Epithelial cell of esophagus (primary cell): ENCODE measurements at regions not wholly inside any gene's neighbourhood (a gene's known extent, or its start where the extent isn't known, plus 50 kb on each side); places are given as distances from the start of the nearest gene placed in this dataset.
A peak's percentile ranks its signal among the peaks of the same experiment; 100 is the strongest.
"Not testable (repeated sequence)": the region's sequence is repeated elsewhere in the genome, so short reads cannot be mapped to it uniquely, and the experiment has no call there.

Source experiments
- DNase-seq: peaks from one replicate; pipeline ENCODE4 v3.0.0; 2010; ENCODE audit warnings: low read depth
- H3K4me3 ChIP-seq: 2 replicates; pipeline ENCODE4 v1.5.1; 2011; ENCODE audit warnings: mild to moderate bottlenecking, low read length, control low read depth
- TF ChIP-seq, protein P1 (sequence below): IDR thresholded peaks from 2 replicates; pipeline ENCODE4 v1.5.1; 2011; ENCODE audit warnings: low read depth, mild to moderate bottlenecking, low read length, control low read depth, inconsistent platforms; ENCODE audit not compliant: insufficient read depth; ENCODE audit errors: missing control alignments

DNA sequence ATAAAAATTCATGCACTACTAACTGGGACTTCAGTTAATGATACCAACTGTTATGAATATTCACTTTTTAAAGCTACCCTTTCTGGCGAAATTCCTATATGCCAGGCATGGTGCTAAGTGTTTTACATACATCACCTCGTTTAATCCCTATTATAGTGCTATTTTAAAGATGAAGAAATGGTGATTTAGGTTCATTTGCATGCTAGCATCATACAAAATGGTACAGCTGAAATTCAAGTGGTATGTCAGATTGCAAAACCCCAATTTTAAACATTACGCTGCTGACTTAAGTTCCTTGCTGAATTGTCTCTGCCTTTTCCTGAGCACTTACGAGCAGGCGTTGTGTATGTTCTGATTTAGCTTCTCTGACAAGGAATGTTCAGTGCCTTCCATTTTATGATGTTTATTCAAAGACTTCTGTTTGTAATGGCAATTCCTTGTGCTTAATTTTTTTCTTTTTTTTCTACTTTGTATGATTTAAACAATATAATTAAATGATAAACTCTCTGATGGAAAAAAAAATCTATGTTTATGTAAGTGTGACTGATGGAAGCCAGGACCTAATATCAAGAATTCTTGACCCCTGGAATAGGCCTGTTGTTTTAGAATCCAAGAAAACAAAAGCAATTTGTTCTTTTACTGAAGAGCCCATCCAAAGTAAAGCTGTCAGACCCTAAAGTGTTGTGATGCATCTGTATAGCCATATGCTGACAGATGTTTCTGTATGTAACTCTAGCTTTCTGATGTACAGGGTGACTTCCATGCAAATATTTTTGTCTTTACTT lies 148.1 kb downstream of the PCDH7 start:
- H3K4me3 ChIP-seq, result no peak overlapping the region
- TF ChIP-seq, protein P1, sequence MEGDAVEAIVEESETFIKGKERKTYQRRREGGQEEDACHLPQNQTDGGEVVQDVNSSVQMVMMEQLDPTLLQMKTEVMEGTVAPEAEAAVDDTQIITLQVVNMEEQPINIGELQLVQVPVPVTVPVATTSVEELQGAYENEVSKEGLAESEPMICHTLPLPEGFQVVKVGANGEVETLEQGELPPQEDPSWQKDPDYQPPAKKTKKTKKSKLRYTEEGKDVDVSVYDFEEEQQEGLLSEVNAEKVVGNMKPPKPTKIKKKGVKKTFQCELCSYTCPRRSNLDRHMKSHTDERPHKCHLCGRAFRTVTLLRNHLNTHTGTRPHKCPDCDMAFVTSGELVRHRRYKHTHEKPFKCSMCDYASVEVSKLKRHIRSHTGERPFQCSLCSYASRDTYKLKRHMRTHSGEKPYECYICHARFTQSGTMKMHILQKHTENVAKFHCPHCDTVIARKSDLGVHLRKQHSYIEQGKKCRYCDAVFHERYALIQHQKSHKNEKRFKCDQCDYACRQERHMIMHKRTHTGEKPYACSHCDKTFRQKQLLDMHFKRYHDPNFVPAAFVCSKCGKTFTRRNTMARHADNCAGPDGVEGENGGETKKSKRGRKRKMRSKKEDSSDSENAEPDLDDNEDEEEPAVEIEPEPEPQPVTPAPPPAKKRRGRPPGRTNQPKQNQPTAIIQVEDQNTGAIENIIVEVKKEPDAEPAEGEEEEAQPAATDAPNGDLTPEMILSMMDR, result no peak
- no peak for DNase-seq

DNA sequence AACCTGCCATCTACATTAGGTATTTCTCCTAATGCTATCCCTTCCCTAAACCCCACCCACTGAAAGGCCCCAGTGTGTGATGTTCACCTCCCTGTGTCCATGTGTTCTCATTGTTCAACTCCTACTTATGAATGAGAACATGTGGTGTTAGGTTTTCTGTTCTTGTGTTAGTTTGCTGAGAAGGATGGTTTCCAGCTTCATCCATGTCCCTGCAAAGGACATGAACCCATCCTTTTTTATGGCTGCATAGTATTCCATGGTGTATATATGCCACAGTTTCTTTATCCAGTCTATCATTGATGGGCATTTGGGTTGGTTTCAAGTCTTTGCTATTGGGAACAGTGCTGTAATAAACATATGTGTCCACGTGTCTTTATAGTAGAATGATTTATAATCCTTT lies 149.2 kb downstream of the PCDH7 start:
- not testable (repeated sequence) for H3K4me3 ChIP-seq, DNase-seq

DNA sequence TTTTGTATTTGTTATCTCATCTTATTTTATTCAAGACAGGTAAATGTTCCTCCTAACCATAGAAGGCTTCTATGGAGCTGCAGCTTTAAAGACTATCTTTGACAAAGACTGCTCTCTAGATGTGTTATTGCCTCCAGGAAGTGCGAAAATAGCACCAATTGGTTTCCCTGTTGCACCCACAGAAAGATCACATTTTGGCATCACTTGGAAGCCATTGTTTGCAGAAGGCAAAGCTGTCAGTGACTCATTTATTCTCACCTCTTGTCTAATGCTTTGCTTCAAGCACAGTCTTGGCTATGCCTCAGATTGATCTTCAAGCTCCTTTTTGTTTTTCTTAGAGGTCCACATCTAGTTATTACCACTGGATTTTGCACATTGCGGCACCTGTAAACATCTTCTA lies 150.3 kb downstream of the PCDH7 start:
- peak; percentile 70 for DNase-seq
- no peak overlapping the region for H3K4me3 ChIP-seq
- TF ChIP-seq, protein P1, result no peak

DNA sequence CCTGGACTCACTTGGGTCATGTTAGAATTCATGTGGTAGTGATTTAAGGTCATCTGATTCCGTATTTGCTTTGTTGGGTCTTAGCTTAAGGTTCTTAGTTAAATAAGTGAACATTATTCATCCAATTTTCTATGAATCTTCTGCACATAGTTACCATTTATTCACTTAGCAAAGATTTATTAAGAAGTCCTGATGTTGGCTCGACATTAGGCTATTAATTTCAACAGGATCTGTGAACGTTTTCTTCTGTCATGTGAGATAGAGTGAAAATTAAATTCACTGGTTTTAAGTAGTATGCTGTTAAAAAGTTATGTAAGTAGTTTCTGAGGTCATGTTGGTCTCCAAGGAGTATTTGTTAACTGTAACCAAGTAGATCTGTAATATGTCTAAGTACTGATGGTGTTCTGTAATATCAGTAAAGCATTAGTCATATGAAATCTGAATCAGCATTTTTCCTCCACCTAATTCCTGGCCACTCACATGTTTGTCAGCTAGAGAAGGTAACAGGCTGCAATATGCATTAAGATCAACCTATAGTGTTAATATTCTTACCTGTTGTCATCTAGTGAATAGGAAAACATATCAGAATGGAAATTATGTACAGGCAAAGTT lies 155.6 kb downstream of the PCDH7 start:
- TF ChIP-seq, protein P1, result no peak
- DNase-seq, result peak; percentile 74
- H3K4me3 ChIP-seq, result no peak overlapping the region

DNA sequence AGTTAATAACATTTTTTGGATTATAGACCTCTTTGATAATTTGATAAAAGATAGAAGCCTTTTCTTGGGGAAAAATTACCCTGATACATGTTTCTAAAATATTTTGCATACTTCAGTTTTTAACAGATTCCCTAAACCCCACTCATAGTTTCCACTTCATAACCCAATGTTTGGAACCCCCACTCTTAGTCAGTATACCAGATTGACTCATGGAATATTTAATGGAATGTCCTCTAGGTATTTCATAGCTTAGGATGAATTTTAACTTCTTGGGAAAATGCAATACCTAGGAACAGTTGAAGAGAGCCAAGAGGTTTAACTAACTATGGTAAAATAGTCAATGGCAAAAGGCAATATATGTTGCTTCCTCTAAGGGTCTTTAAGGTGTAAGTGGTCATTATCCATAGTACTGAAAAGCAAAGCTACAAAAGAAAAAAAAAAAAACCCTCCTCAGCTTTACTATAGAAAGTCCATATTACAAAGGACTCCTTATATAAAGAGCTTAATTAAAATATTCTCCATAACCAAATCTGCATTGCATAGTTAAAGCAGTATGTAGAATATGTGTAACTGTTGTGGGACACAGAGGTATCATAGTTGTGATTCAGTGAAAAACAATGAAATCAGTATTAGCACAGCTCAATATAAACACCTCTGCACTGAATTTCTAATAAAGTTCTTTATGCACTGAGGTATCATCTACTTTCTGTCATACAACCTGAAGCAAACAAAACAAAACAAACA lies 159.9 kb downstream of the PCDH7 start:
- no peak for DNase-seq
- TF ChIP-seq, protein P1, result no peak
- no peak overlapping the region for H3K4me3 ChIP-seq

DNA sequence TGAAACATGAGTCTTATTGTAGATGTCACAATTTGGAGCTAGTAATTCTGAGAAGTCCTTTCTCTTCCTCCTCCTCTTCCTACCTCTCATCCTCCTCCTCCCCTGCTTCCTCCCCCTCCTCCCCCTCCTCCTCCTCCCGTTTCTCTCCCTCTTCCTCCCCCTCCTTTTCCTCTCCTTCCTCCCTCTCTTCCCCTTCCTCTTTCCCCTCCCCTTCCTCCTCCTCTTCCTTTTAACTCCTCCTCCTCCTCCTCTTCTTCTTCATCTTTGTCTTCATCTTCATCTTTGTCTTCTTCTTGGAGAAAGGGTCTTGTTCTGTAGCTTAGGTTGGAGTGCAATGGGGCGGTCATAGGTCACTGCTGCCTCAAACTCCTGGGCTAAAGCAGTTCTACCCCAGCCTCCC lies 161.8 kb downstream of the PCDH7 start:
- TF ChIP-seq, protein P1, result no peak
- no peak overlapping the region for H3K4me3 ChIP-seq
- no peak for DNase-seq

DNA sequence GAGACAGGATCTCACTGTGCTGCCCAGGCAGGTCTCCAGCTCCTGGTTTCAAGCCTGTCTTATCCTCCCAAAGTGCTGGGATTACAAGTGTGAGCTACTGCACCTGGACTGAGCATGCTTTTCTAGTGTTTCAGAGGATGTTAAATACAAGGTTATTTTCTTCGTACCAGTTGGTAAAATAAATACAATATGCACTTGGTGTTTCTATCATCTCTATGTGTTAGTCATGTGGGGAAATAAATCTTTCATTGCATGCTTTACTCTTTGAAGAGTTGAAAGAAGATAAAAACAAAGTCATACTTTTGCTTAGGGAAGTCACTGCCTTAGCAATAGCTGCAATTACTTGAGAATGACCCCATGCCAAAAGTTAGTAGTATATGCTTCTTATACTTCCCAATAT lies 162.3 kb downstream of the PCDH7 start:
- H3K4me3 ChIP-seq, result no peak overlapping the region
- TF ChIP-seq, protein P1, result no peak
- no peak for DNase-seq
